ENCODE measurements at regions not wholly inside any gene's neighbourhood (a gene's known extent, or its start where the extent isn't known, plus 50 kb on each side); places are given as distances from the start of the nearest gene placed in this dataset.

- no peak for TF ChIP-seq CTCF (IDR thresholded peaks at IDR 0.05)
- TF ChIP-seq POLR2A (IDR thresholded peaks at IDR 0.05) = no peak
These were observed 251.0 kb upstream of the MEF2C start for GRCh38 chr5:89133975-89134374.
